Left renal cortex interstitium (tissue), 4 donors: ENCODE measurements at regions not wholly inside any gene's neighbourhood (a gene's known extent, or its start where the extent isn't known, plus 50 kb on each side); places are given as distances from the start of the nearest gene placed in this dataset.

Experiments used
- DNase-seq, 4 donors: peaks; one replicate each; pipeline ENCODE4 v3.0.0-alpha.2; 2013; ENCODE audit warnings: low read depth in 4 of 4, low spot score in 2 of 4, missing footprints in 1 of 4

- DNase-seq: peak; percentile 68 to 84 (median 76)
Measured at GRCh38 chr12:24561882-24562770, 386.8 kb downstream of the BCAT1 start.

- DNase-seq: peak in 3 of 4 donors; percentile 15 to 63 (median 56)
Measured at GRCh38 chr12:24561411-24561871, 387.5 kb downstream of the BCAT1 start.

- peak in 3 of 4 donors; percentile 13 to 41 (median 26) for DNase-seq
Measured at GRCh38 chr12:24560831-24561271, 388.1 kb downstream of the BCAT1 start.

- no peak for DNase-seq
Measured at GRCh38 chr12:24560192-24560775, 388.6 kb downstream of the BCAT1 start.

- DNase-seq: no peak
Measured at GRCh38 chr12:24557738-24558137, 391.2 kb downstream of the BCAT1 start.

- no peak for DNase-seq
Measured at GRCh38 chr12:24555730-24556129, 393.2 kb downstream of the BCAT1 start.

GRCh38 chr12:24554612-24555295 is 394.1 kb downstream of the BCAT1 start:
- DNase-seq: no peak

GRCh38 chr12:24553259-24553658 is 395.6 kb downstream of the BCAT1 start:
- DNase-seq: no peak

- no peak for DNase-seq
Measured at GRCh38 chr12:24551163-24551786, 397.6 kb downstream of the BCAT1 start.

- no peak for DNase-seq
Measured at GRCh38 chr12:24550609-24551008, 398.3 kb downstream of the BCAT1 start.

GRCh38 chr12:24546661-24547060 is 402.2 kb downstream of the BCAT1 start:
- DNase-seq: no peak

GRCh38 chr12:24546084-24546483 is 402.8 kb downstream of the BCAT1 start:
- no peak for DNase-seq

- DNase-seq: no peak
Measured at GRCh38 chr12:24544368-24544767, 404.5 kb downstream of the BCAT1 start.

- DNase-seq: no peak
Measured at GRCh38 chr12:24541193-24541871, 407.6 kb downstream of the BCAT1 start.

GRCh38 chr12:24539646-24540045 is 409.3 kb downstream of the BCAT1 start:
- no peak for DNase-seq

- DNase-seq: no peak
Measured at GRCh38 chr12:24537083-24537860, 411.6 kb downstream of the BCAT1 start.

- DNase-seq: no peak
Measured at GRCh38 chr12:24535334-24536069, 413.4 kb downstream of the BCAT1 start.

GRCh38 chr12:24534622-24535021 is 414.3 kb downstream of the BCAT1 start:
- DNase-seq: no peak
